SK-N-SH treated with all-trans-retinoic acid at 6 μM for 48 hours (cell line): ENCODE measurements at regions not wholly inside any gene's neighbourhood (a gene's known extent, or its start where the extent isn't known, plus 50 kb on each side); places are given as distances from the start of the nearest gene placed in this dataset.

Source experiments
- ZNF565 ChIP-seq: fragments of 450-650 bp; formaldehyde crosslinking; conservative IDR thresholded peaks from 2 replicates; pipeline ENCODE4 v1.5.0; 2020; ENCODE audit warnings: low read depth, mild to moderate bottlenecking, moderate library complexity
- TF ChIP-seq, protein P1 (sequence below): fragments of 250-450 bp; sonication (Bioruptor Pico); IDR thresholded peaks from 2 replicates; pipeline ENCODE4 v1.8.0; 2021; ENCODE audit warnings: low read depth, mild to moderate bottlenecking, moderate library complexity, borderline replicate concordance

DNA sequence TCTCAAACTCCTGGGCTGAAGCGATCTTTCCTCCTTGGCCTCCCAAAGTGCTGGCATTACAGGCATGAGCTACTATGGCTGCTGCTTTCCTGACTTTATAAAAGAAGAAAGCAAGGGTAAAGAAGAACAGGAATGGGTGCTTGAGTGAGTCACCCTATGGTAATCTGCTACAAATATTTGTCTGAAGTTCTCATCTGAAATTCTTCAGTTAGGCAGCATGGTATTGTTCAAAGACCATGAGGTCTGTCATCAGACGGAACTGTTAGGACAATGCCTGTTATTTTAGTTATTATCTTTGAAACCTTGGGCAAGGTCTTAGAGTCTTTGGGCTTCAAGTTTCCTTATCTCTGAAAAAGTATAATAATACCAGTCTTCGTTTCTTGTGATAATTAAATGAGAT is 695.8 kb downstream of the RNF144A start:
- TF ChIP-seq, protein P1, sequence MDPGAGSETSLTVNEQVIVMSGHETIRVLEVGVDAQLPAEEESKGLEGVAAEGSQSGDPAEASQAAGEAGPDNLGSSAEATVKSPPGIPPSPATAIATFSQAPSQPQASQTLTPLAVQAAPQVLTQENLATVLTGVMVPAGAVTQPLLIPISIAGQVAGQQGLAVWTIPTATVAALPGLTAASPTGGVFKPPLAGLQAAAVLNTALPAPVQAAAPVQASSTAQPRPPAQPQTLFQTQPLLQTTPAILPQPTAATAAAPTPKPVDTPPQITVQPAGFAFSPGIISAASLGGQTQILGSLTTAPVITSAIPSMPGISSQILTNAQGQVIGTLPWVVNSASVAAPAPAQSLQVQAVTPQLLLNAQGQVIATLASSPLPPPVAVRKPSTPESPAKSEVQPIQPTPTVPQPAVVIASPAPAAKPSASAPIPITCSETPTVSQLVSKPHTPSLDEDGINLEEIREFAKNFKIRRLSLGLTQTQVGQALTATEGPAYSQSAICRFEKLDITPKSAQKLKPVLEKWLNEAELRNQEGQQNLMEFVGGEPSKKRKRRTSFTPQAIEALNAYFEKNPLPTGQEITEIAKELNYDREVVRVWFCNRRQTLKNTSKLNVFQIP (CRISPR knock-in tag) = no peak
- TF ChIP-seq ZNF565 = no peak
